ENCODE measurements at regions not wholly inside any gene's neighbourhood (a gene's known extent, or its start where the extent isn't known, plus 50 kb on each side); places are given as distances from the start of the nearest gene placed in this dataset.

- no peak for FAIRE-seq
These were observed 52.4 kb upstream of the JAK2 start for GRCh38 chr9:4932681-4933080.

GRCh38 chr9:4933177-4933576, 51.9 kb upstream of the JAK2 start:
- no peak for DNase-seq (ENCODE audit: insufficient read length, low spot score)
- FAIRE-seq: peak; percentile 61
- TF ChIP-seq TAF1 (IDR thresholded peaks at IDR 0.05; ENCODE audit: low read depth, low read length): no peak
- no peak for TF ChIP-seq POLR2A (IDR thresholded peaks at IDR 0.05; ENCODE audit: low read depth, low read length)
- no peak for TF ChIP-seq PAX5 (IDR thresholded peaks at IDR 0.05; ENCODE audit: insufficient read depth, low read length, severe bottlenecking)
- no peak for TF ChIP-seq POU2F2 (IDR thresholded peaks at IDR 0.05; ENCODE audit: low read depth, low read length)
- TF ChIP-seq SPI1 (IDR thresholded peaks at IDR 0.05; ENCODE audit: low read depth, low read length): no peak
- no peak for TF ChIP-seq POLR2AphosphoS5 (IDR thresholded peaks at IDR 0.05; ENCODE audit: low read depth, low read length)

More at GRCh38 chr9:4932681-4933080, 52.4 kb upstream of the JAK2 start:
- no peak for DNase-seq (ENCODE audit: insufficient read length, low spot score)
- TF ChIP-seq TAF1 (IDR thresholded peaks at IDR 0.05; ENCODE audit: low read depth, low read length) (no peak), SPI1 (IDR thresholded peaks at IDR 0.05; ENCODE audit: low read depth, low read length) (no peak), POLR2A (IDR thresholded peaks at IDR 0.05; ENCODE audit: low read depth, low read length) (no peak), PAX5 (IDR thresholded peaks at IDR 0.05; ENCODE audit: insufficient read depth, low read length, severe bottlenecking) (no peak), POU2F2 (IDR thresholded peaks at IDR 0.05; ENCODE audit: low read depth, low read length) (no peak), POLR2AphosphoS5 (IDR thresholded peaks at IDR 0.05; ENCODE audit: low read depth, low read length) (no peak)

GRCh38 chr9:4933861-4934260, 51.2 kb upstream of the JAK2 start:
- TF ChIP-seq PAX5 (IDR thresholded peaks at IDR 0.05; ENCODE audit: insufficient read depth, low read length, severe bottlenecking) (no peak), POU2F2 (IDR thresholded peaks at IDR 0.05; ENCODE audit: low read depth, low read length) (no peak), POLR2A (IDR thresholded peaks at IDR 0.05; ENCODE audit: low read depth, low read length) (no peak), SPI1 (IDR thresholded peaks at IDR 0.05; ENCODE audit: low read depth, low read length) (no peak), TAF1 (IDR thresholded peaks at IDR 0.05; ENCODE audit: low read depth, low read length) (no peak), POLR2AphosphoS5 (IDR thresholded peaks at IDR 0.05; ENCODE audit: low read depth, low read length) (no peak)
- DNase-seq (ENCODE audit: insufficient read length, low spot score) (no peak), FAIRE-seq (no peak)

- TF ChIP-seq TAF1 (IDR thresholded peaks at IDR 0.05; ENCODE audit: low read depth, low read length) (no peak), POU2F2 (IDR thresholded peaks at IDR 0.05; ENCODE audit: low read depth, low read length) (no peak), SPI1 (IDR thresholded peaks at IDR 0.05; ENCODE audit: low read depth, low read length) (no peak), PAX5 (IDR thresholded peaks at IDR 0.05; ENCODE audit: insufficient read depth, low read length, severe bottlenecking) (no peak), POLR2A (IDR thresholded peaks at IDR 0.05; ENCODE audit: low read depth, low read length) (no peak), POLR2AphosphoS5 (IDR thresholded peaks at IDR 0.05; ENCODE audit: low read depth, low read length) (no peak)
- FAIRE-seq (no peak), DNase-seq (ENCODE audit: insufficient read length, low spot score) (no peak)
These were observed 49.9 kb upstream of the JAK2 start for GRCh38 chr9:4935001-4935672.

Data from GM12891 (cell line).